H1 (cell line): ENCODE measurements at regions not wholly inside any gene's neighbourhood (a gene's known extent, or its start where the extent isn't known, plus 50 kb on each side); places are given as distances from the start of the nearest gene placed in this dataset.

ENCODE experiments used
- CTCF ChIA-PET: fragments of 300-600 bp; sonication (Branson Sonifier 250); formaldehyde crosslinking; loops from one replicate; lab custom pipeline; 2021; ENCODE audit not compliant: partially characterized antibody; lab: Charles Lee
- POLR2A ChIA-PET: fragments of 300-600 bp; sonication (Branson Sonifier 250); formaldehyde crosslinking; loops from one replicate; lab custom pipeline; 2021; ENCODE audit warnings: inconsistent platforms; ENCODE audit not compliant: partially characterized antibody; lab: Charles Lee
- DNase-seq, 2 experiments: peaks; one replicate each; pipeline versions ENCODE4 v3.0.0 to v3.0.0-alpha.2; 2010 to 2022; ENCODE audit warnings: low spot score in 2 of 2, low read depth in 1 of 2, mixed read lengths in 1 of 2
- FAIRE-seq: peaks from 2 replicates; lab custom pipeline; 2011; peaks lifted over from hg19 to GRCh38; lab: Jason Lieb, UNC
- H2AFZ ChIP-seq: 2 replicates; pipeline ENCODE4 v1.8.1; 2012; ENCODE audit warnings: low read length, inconsistent platforms
- H2AK5ac ChIP-seq: 2 replicates; pipeline ENCODE4 v1.6.1; 2013; ENCODE audit warnings: low read depth, low read length
- H2BK120ac ChIP-seq: replicated peaks from 2 replicates; pipeline ENCODE3; 2013; ENCODE audit warnings: low read depth, low read length, inconsistent platforms
- H2BK12ac ChIP-seq: 2 replicates; pipeline ENCODE4 v1.6.1; 2013; ENCODE audit warnings: low read depth, low read length
- H2BK15ac ChIP-seq: 2 replicates; pipeline ENCODE4 v1.6.1; 2013; ENCODE audit warnings: low read length
- H2BK20ac ChIP-seq: 2 replicates; pipeline ENCODE4 v1.6.1; 2013; ENCODE audit warnings: low read length
- H2BK5ac ChIP-seq: 2 replicates; pipeline ENCODE4 v1.6.1; 2013; ENCODE audit warnings: low read depth, low read length
- H3K14ac ChIP-seq: 2 replicates; pipeline ENCODE4 v1.6.1; 2013; ENCODE audit warnings: inconsistent platforms; ENCODE audit not compliant: insufficient read length
- H3K18ac ChIP-seq: 2 replicates; pipeline ENCODE4 v1.6.1; 2013; ENCODE audit warnings: low read length; ENCODE audit errors: extremely low read depth
- H3K23ac ChIP-seq: 2 replicates; pipeline ENCODE4 v1.6.1; 2013; ENCODE audit warnings: inconsistent platforms; ENCODE audit not compliant: insufficient read length
- H3K23me2 ChIP-seq: 2 replicates; pipeline ENCODE4 v1.6.1; 2013; ENCODE audit warnings: low read depth, low read length
- H3K27ac ChIP-seq: 2 replicates; pipeline ENCODE4 v1.6.1; 2011; ENCODE audit warnings: low read depth, low read length, inconsistent platforms
- H3K27me3 ChIP-seq, 4 experiments: replicated peaks in 1 of 4; 1 replicate in 1 of 4; 2 replicates in 3 of 4; pipeline versions ENCODE4 v1.6.1 to v1.8.1; 2011 to 2013; ENCODE audit warnings: low read length in 3 of 4, mild to moderate bottlenecking in 3 of 4, inconsistent platforms in 2 of 4, mixed read lengths in 2 of 4, moderate library complexity in 1 of 4; ENCODE audit not compliant: control insufficient read depth in 3 of 4, insufficient read depth in 3 of 4; ENCODE audit errors: extremely low read depth in 1 of 4
- H3K36me3 ChIP-seq, 4 experiments: 2 replicates each; pipeline versions ENCODE4 v1.6.1 to v1.8.1; 2011 to 2013; ENCODE audit warnings: mild to moderate bottlenecking in 4 of 4, low read length in 3 of 4, moderate library complexity in 2 of 4, control low read depth in 1 of 4, inconsistent platforms in 1 of 4; ENCODE audit not compliant: insufficient read depth in 4 of 4, control insufficient read depth in 2 of 4
- H3K4ac ChIP-seq: replicated peaks from 2 replicates; pipeline ENCODE3; 2013; ENCODE audit warnings: low read length, low read depth, mixed read lengths, inconsistent platforms; ENCODE audit not compliant: insufficient read length
- H3K4me1 ChIP-seq, 4 experiments: replicated peaks in 1 of 4; 1 replicate in 1 of 4; 2 replicates in 3 of 4; pipeline versions ENCODE4 v1.6.1 to v1.8.1; 2011 to 2013; ENCODE audit warnings: low read length in 3 of 4, inconsistent platforms in 2 of 4, mixed read lengths in 1 of 4; ENCODE audit not compliant: insufficient read depth in 4 of 4, control insufficient read depth in 3 of 4
- H3K4me2 ChIP-seq, 2 experiments: 2 replicates each; pipeline versions ENCODE4 v1.6.1 to v1.8.1; 2011 to 2013; ENCODE audit warnings: low read depth in 2 of 2, low read length in 2 of 2, control low read depth in 1 of 2, inconsistent platforms in 1 of 2, mild to moderate bottlenecking in 1 of 2; ENCODE audit not compliant: insufficient read depth in 1 of 2
- H3K4me3 ChIP-seq, 4 experiments: fragments of 200-600, 300-600 bp in 1 of 4; sonication (generic), shearing (Covaris generic), sonication (Bioruptor Twin) in 1 of 4; 2 replicates each; pipeline versions ENCODE4 v1.5.1 to v1.8.1; 2011 to 2016; ENCODE audit warnings: low read length in 4 of 4, low read depth in 3 of 4, control low read depth in 2 of 4, inconsistent platforms in 2 of 4, mild to moderate bottlenecking in 2 of 4, mixed read lengths in 1 of 4, moderate library complexity in 1 of 4; ENCODE audit not compliant: insufficient read depth in 2 of 4; ENCODE audit errors: extremely low read depth in 1 of 4
- H3K56ac ChIP-seq: replicated peaks from 2 replicates; pipeline ENCODE3; 2013; ENCODE audit warnings: low read depth, mild to moderate bottlenecking, mixed read lengths, low read length, inconsistent platforms; ENCODE audit not compliant: insufficient read length
- H3K79me1 ChIP-seq: 2 replicates; pipeline ENCODE4 v1.6.1; 2013; ENCODE audit warnings: low read depth, low read length, control low read depth
- H3K79me2 ChIP-seq, 2 experiments: 2 replicates each; pipeline versions ENCODE4 v1.6.1 to v1.8.1; 2012 to 2013; ENCODE audit warnings: low read length in 2 of 2, mild to moderate bottlenecking in 2 of 2, inconsistent platforms in 1 of 2; ENCODE audit not compliant: insufficient read depth in 2 of 2, control insufficient read depth in 1 of 2
- H3K9ac ChIP-seq, 4 experiments: replicated peaks in 1 of 4; 1 replicate in 1 of 4; 2 replicates in 3 of 4; pipeline versions ENCODE4 v1.6.1 to v1.8.1; 2011 to 2013; ENCODE audit warnings: low read depth in 3 of 4, low read length in 3 of 4, control low read depth in 2 of 4, mild to moderate bottlenecking in 2 of 4, moderate library complexity in 2 of 4, inconsistent platforms in 1 of 4; ENCODE audit errors: extremely low read depth in 1 of 4
- H3K9me3 ChIP-seq, 2 experiments: 2 replicates each; pipeline versions ENCODE4 v1.6.1 to v1.8.1; 2012 to 2013; ENCODE audit warnings: mild to moderate bottlenecking in 2 of 2, moderate library complexity in 2 of 2, control low read depth in 1 of 2, inconsistent platforms in 1 of 2, low read depth in 1 of 2, low read length in 1 of 2, mixed read lengths in 1 of 2; ENCODE audit not compliant: insufficient read depth in 2 of 2
- H4K20me1 ChIP-seq, 2 experiments: replicated peaks in 1 of 2; 2 replicates each; pipeline versions ENCODE3 to v1.8.1; 2011 to 2013; ENCODE audit warnings: inconsistent platforms in 2 of 2, low read length in 2 of 2, mild to moderate bottlenecking in 1 of 2; ENCODE audit not compliant: insufficient read depth in 2 of 2, control insufficient read depth in 1 of 2
- H4K5ac ChIP-seq: 2 replicates; pipeline ENCODE4 v1.6.1; 2013; ENCODE audit warnings: low read length, low read depth, mixed read lengths, inconsistent platforms; ENCODE audit not compliant: insufficient read length
- H4K8ac ChIP-seq: 2 replicates; pipeline ENCODE4 v1.8.0; 2013; ENCODE audit warnings: mild to moderate bottlenecking, moderate library complexity, low read length, inconsistent platforms; ENCODE audit not compliant: insufficient read depth; ENCODE audit errors: extremely low read depth
- H4K91ac ChIP-seq: replicated peaks from 2 replicates; pipeline ENCODE3; 2013; ENCODE audit warnings: low read length, mixed read lengths, inconsistent platforms; ENCODE audit not compliant: insufficient read length
- CHD2 ChIP-seq: IDR thresholded peaks from 2 replicates; pipeline ENCODE4 v1.6.1; 2012; ENCODE audit warnings: low read length, improper control_type of control experiment
- EP300 ChIP-seq, 2 experiments: IDR thresholded peaks; 1 replicate in 1 of 2; 2 replicates in 1 of 2; pipeline ENCODE4 v1.6.1; 2011 to 2012; ENCODE audit warnings: low read depth in 2 of 2, low read length in 2 of 2, mild to moderate bottlenecking in 2 of 2, borderline replicate concordance in 1 of 2, inconsistent platforms in 1 of 2, moderate library complexity in 1 of 2
- JUN ChIP-seq: IDR thresholded peaks from 2 replicates; pipeline ENCODE4 v1.6.1; 2011; ENCODE audit warnings: low read depth, mild to moderate bottlenecking, improper control_type of control experiment, low read length
- KDM1A ChIP-seq: fragments of 200-600, 300-600 bp; sonication (generic); IDR thresholded peaks from 2 replicates; pipeline ENCODE4 v1.7.1; 2016; ENCODE audit warnings: mild to moderate bottlenecking, low read length, borderline replicate concordance
- NANOG ChIP-seq: IDR thresholded peaks from 2 replicates; pipeline ENCODE4 v1.6.1; 2011; ENCODE audit warnings: low read length, low read depth, mild to moderate bottlenecking, inconsistent platforms; ENCODE audit not compliant: insufficient read depth, poor library complexity, severe bottlenecking
- RAD21 ChIP-seq, 2 experiments: IDR thresholded peaks in 1 of 2; conservative IDR thresholded peaks in 1 of 2; 2 replicates each; pipeline ENCODE4 v1.6.1; 2011; ENCODE audit warnings: low read depth in 2 of 2, low read length in 2 of 2, improper control_type of control experiment in 1 of 2, inconsistent platforms in 1 of 2, mild to moderate bottlenecking in 1 of 2, moderate library complexity in 1 of 2
- RXRA ChIP-seq: IDR thresholded peaks from 2 replicates; pipeline ENCODE4 v1.6.1; 2011; ENCODE audit warnings: low read depth, mild to moderate bottlenecking, low read length, moderate library complexity; ENCODE audit not compliant: insufficient read depth
- SIRT6 ChIP-seq: IDR thresholded peaks from one replicate; pipeline ENCODE4 v1.7.1; 2012; ENCODE audit warnings: low read length, inconsistent platforms
- SP1 ChIP-seq: IDR thresholded peaks from 2 replicates; pipeline ENCODE4 v1.6.1; 2011; ENCODE audit warnings: low read depth, low read length
- TBP ChIP-seq: IDR thresholded peaks from 2 replicates; pipeline ENCODE4 v1.6.1; 2011; ENCODE audit warnings: low read depth, low read length, improper control_type of control experiment
- TCF12 ChIP-seq: IDR thresholded peaks from 2 replicates; pipeline ENCODE4 v1.6.1; 2011; ENCODE audit warnings: low read depth, mild to moderate bottlenecking, low read length
- WGBS, 2 experiments: shearing (Covaris generic) in 1 of 2; methylation state at CpG; one replicate each; pipeline versions ENCODE4 v1.1.6 to v1.1.7; 2013 to 2015; ENCODE audit warnings: low lambda C conversion rate in 2 of 2, mixed read lengths in 2 of 2, inconsistent platforms in 1 of 2, low coverage in 1 of 2, missing lambda C conversion rate in 1 of 2; ENCODE audit not compliant: insufficient replicate concordance in 2 of 2, insufficient coverage in 1 of 2, insufficient read length in 1 of 2; ENCODE audit errors: extremely low coverage in 1 of 2, missing lambda C conversion rate in 1 of 2; 5-methylcytosine and 5-hydroxymethylcytosine counted together

GRCh38 chr4:66212489-66212888 lies 542.2 kb upstream of the EPHA5 start:
- Histone ChIP-seq H3K4me1 (no peaks in the 10 kb centered on the region), H3K4ac (no peak overlapping the region), H2AFZ (no peak overlapping the region), H3K56ac (no peak overlapping the region), H2AK5ac (no peak overlapping the region), H3K79me1 (no peaks in the 10 kb centered on the region), H3K36me3 (no peaks in the 10 kb centered on the region; a peak in 2 of 8 replicates), H3K27ac (no peak overlapping the region), H4K20me1 (no peaks in the 10 kb centered on the region), H3K27me3 (no peaks in the 10 kb centered on the region; a peak in 1 of 7 replicates), H2BK5ac (no peak overlapping the region), H3K9ac (no peak overlapping the region), H2BK15ac (no peak overlapping the region), H4K5ac (no peak overlapping the region), H2BK12ac (no peak overlapping the region), H3K79me2 (no peaks in the 10 kb centered on the region), H2BK120ac (no peak overlapping the region), H3K14ac (no peak overlapping the region), H4K8ac (no peak overlapping the region), H3K18ac (no peak overlapping the region), H3K23ac (no peak overlapping the region), H2BK20ac (no peak overlapping the region), H3K4me2 (no peak overlapping the region), H3K4me3 (no peak overlapping the region), H3K23me2 (no peaks in the 10 kb centered on the region), H4K91ac (no peak overlapping the region), H3K9me3 (no peaks in the 10 kb centered on the region)
- ChIA-PET CTCF (interaction anchor here (1.2 kb wide), 1 partner anchor 14 kb away, joined by 3 read pairs; no protein-coding TSS in a partner anchor), POLR2A (no interaction called here)
- DNase-seq (no peak), FAIRE-seq (no peak)
- 96% methylated on average over 5 of the region's 5 CpGs; no CpG with 5 or more reads in 1 of the 2 experiments for WGBS, 2 experiments
- no peak for TF ChIP-seq TBP
- TF ChIP-seq SP1, result no peak
- TF ChIP-seq NANOG, result no peak
- TF ChIP-seq SIRT6, result no peak
- TF ChIP-seq EP300 (IDR thresholded peaks at IDR 0.05; ENCODE audit: borderline replicate concordance in 1 of 2, low read depth in 2 of 2, low read length in 2 of 2), result no peak
- no peak for TF ChIP-seq RAD21 (IDR thresholded peaks at IDR 0.05 in 1 of 2, conservative IDR thresholded peaks at IDR 0.05 in 1 of 2; ENCODE audit: low read depth in 2 of 2, low read length in 2 of 2)
- no peak for TF ChIP-seq RXRA
- no peak for TF ChIP-seq CHD2
- TF ChIP-seq KDM1A, result no peak
- no peak for TF ChIP-seq TCF12
- no peak for TF ChIP-seq JUN
